ENCODE measurements at regions not wholly inside any gene's neighbourhood (a gene's known extent, or its start where the extent isn't known, plus 50 kb on each side); places are given as distances from the start of the nearest gene placed in this dataset.

DNA sequence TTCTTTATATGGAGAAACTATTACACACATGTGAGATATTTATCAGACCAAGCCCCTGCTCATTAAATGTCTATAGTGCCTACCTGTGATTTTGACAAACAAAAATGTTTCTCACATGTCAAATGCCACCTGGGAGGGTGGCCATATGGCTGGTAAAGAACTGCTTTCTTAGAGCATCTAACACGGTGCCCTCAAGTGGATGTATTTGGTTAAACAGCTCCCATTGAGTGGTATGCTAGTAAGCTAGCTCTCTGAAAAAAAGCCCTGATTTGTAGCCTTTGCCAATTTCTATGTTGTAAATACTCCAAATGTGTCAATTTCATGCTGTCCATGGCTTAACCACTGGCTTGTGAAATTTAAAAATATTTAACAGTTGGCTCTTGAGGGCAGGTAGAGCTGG lies 94.6 kb downstream of the PMAIP1 start (continued):
- no peak for TF ChIP-seq RAD51 (IDR thresholded peaks at IDR 0.05)
- TF ChIP-seq BACH1 (IDR thresholded peaks at IDR 0.05; ENCODE audit: borderline replicate concordance) = no peak
- TF ChIP-seq RAD21 (IDR thresholded peaks at IDR 0.05; ENCODE audit: insufficient read depth, low read depth, low read length) = peak; percentile 42; the same call in 1 of the 2 replicates
- TF ChIP-seq, protein P1, sequence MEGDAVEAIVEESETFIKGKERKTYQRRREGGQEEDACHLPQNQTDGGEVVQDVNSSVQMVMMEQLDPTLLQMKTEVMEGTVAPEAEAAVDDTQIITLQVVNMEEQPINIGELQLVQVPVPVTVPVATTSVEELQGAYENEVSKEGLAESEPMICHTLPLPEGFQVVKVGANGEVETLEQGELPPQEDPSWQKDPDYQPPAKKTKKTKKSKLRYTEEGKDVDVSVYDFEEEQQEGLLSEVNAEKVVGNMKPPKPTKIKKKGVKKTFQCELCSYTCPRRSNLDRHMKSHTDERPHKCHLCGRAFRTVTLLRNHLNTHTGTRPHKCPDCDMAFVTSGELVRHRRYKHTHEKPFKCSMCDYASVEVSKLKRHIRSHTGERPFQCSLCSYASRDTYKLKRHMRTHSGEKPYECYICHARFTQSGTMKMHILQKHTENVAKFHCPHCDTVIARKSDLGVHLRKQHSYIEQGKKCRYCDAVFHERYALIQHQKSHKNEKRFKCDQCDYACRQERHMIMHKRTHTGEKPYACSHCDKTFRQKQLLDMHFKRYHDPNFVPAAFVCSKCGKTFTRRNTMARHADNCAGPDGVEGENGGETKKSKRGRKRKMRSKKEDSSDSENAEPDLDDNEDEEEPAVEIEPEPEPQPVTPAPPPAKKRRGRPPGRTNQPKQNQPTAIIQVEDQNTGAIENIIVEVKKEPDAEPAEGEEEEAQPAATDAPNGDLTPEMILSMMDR (IDR thresholded peaks at IDR 0.05 in 2 of 3, conservative IDR thresholded peaks at IDR 0.05 in 1 of 3; ENCODE audit: control insufficient read depth in 2 of 3, extremely low read depth in 1 of 3, insufficient read depth in 1 of 3, low read depth in 3 of 3, low read length in 3 of 3) = peak; percentile 27 to 47 (median 41); a peak in 5 of 6 replicates

DNA sequence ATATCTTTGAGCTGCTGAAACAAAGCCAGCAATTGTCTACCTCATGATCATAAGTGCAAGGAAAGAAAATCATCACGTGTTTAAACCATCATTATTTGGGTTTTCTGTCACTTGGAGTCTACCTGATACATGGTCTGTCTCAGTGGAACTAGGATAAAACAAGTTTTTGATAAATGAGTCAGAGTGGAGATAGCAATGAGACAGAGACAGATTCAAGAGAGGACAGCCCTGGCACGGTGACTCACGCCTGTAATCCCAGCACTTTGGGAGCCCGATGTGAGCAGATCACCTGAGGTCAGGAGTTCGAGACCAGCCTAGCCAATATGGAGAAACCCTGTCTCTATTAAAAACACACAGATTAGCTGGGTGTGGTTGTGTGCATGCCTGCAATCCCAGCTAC lies 93.8 kb downstream of the PMAIP1 start:
- in situ Hi-C loops (cut with MboI) (loop anchor here (5.0 kb wide), 2 partner anchors 419 to 559 kb away; no protein-coding TSS in a partner anchor), intact Hi-C loops (cut with micrococcal nuclease; ENCODE audit: unreplicated experiment) (no loop called here)
- Histone ChIP-seq H3K9ac (ENCODE audit: control insufficient read depth, insufficient read depth, low read length) (no peak overlapping the region), H3K27ac (ENCODE audit: control insufficient read depth, insufficient read depth) (no peak overlapping the region), H3K4me3 (no peak overlapping the region), H3K27me3 (replicated peaks in 1 of 2; ENCODE audit: control insufficient read depth in 2 of 2, insufficient read depth in 2 of 2, low read length in 1 of 2) (no peaks in the 10 kb centered on the region), H3K4me2 (ENCODE audit: control insufficient read depth, insufficient read depth) (no peak overlapping the region), H3K36me3 (ENCODE audit: control insufficient read depth in 2 of 2, insufficient read depth in 2 of 2, low read length in 1 of 2) (no peaks in the 10 kb centered on the region), H2AFZ (ENCODE audit: control insufficient read depth, low read depth, low read length) (no peak overlapping the region), H3K9me3 (replicated peaks; ENCODE audit: control insufficient read depth, insufficient read depth, low read length) (no peaks in the 10 kb centered on the region), H3K4me1 (ENCODE audit: control insufficient read depth, insufficient read depth, low read length) (no peaks in the 10 kb centered on the region), H4K20me1 (ENCODE audit: control insufficient read depth, insufficient read depth) (no peaks in the 10 kb centered on the region), H3K79me2 (ENCODE audit: control insufficient read depth, insufficient read depth, low read length) (no peaks in the 10 kb centered on the region)
- ATAC-seq (no peak; the same call in 2 of the 3 replicates), DNase-seq (ENCODE audit: low read depth, low spot score) (no peak), FAIRE-seq (no peak)
- RAD21 ChIA-PET (ENCODE audit: unreplicated experiment) = interaction anchor here (0.8 to 4.8 kb wide), 5 partner anchors 88 to 212 kb away, joined by 3 to 63 read pairs (median 4); no protein-coding TSS in a partner anchor
- WGBS (ENCODE audit: insufficient coverage, insufficient replicate concordance, low lambda C conversion rate, missing lambda C conversion rate) = 56% methylated on average over 5 of the region's 5 CpGs
- BruUV-seq (replicated peaks) = no TSS peak
- POLR2A ChIA-PET = interaction anchor here (0.6 kb wide), 1 partner anchor 35 kb away, joined by 3 read pairs; no protein-coding TSS in a partner anchor
- CTCF ChIA-PET = interaction anchor here (1.2 to 12.8 kb wide), 8 partner anchors 9 to 558 kb away, joined by 3 to 235 read pairs (median 4); no protein-coding TSS in a partner anchor
- SMC1A ChIA-PET (ENCODE audit: uncharacterized antibody, unreplicated experiment) = interaction anchor here (1.0 to 10.7 kb wide), 6 partner anchors 14 to 556 kb away, joined by 3 to 118 read pairs (median 5); no protein-coding TSS in a partner anchor
- TF ChIP-seq NFYA (IDR thresholded peaks at IDR 0.05; ENCODE audit: borderline replicate concordance, low read depth, low read length) (no peak), JUND (IDR thresholded peaks at IDR 0.05; ENCODE audit: low read depth, low read length) (no peak), WRNIP1 (IDR thresholded peaks at IDR 0.05; ENCODE audit: borderline replicate concordance, low read depth, low read length) (no peak), SRF (IDR thresholded peaks at IDR 0.05; ENCODE audit: low read depth in 2 of 2, low read length in 2 of 2) (no peak), EGR1 (IDR thresholded peaks at IDR 0.05; ENCODE audit: borderline replicate concordance in 1 of 2, low read depth in 2 of 2, low read length in 2 of 2) (no peak), EED (IDR thresholded peaks at IDR 0.05; ENCODE audit: low read depth) (no peak), BCL11A (IDR thresholded peaks at IDR 0.05; ENCODE audit: low read depth, low read length) (no peak), GATAD2B (conservative IDR thresholded peaks at IDR 0.05; ENCODE audit: low read depth) (no peak)
- TF ChIP-seq, protein P2, sequence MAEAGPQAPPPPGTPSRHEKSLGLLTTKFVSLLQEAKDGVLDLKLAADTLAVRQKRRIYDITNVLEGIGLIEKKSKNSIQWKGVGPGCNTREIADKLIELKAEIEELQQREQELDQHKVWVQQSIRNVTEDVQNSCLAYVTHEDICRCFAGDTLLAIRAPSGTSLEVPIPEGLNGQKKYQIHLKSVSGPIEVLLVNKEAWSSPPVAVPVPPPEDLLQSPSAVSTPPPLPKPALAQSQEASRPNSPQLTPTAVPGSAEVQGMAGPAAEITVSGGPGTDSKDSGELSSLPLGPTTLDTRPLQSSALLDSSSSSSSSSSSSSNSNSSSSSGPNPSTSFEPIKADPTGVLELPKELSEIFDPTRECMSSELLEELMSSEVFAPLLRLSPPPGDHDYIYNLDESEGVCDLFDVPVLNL (IDR thresholded peaks at IDR 0.05; ENCODE audit: low read depth, low read length) = no peak

Measured in GM12878 (cell line).